ENCODE measurements at regions not wholly inside any gene's neighbourhood (a gene's known extent, or its start where the extent isn't known, plus 50 kb on each side); places are given as distances from the start of the nearest gene placed in this dataset.
"Not testable (repeated sequence)": the region's sequence is repeated elsewhere in the genome, so short reads cannot be mapped to it uniquely, and the experiment has no call there.

GRCh38 chr13:107941345-107942029, 273.8 kb downstream of the LIG4 start:
- H3K27ac ChIP-seq (replicated peaks) = no peak overlapping the region
- intact Hi-C loops (cut with micrococcal nuclease) = no loop called here
- no peak overlapping the region for H3K4me3 ChIP-seq
- no peak for TF ChIP-seq CTCF (IDR thresholded peaks at IDR 0.05; ENCODE audit: borderline replicate concordance)
- H3K4me1 ChIP-seq = no peaks in the 10 kb centered on the region
- H3K27me3 ChIP-seq (ENCODE audit: low read depth) = no peaks in the 10 kb centered on the region
- H3K36me3 ChIP-seq = no peaks in the 10 kb centered on the region
- DNase-seq = no peak
- H3K9me3 ChIP-seq (replicated peaks) = peaks cover 25% of the 10 kb centered on the region

- TF ChIP-seq CTCF (IDR thresholded peaks at IDR 0.05; ENCODE audit: borderline replicate concordance) = no peak
- intact Hi-C loops (cut with micrococcal nuclease) = no loop called here
- H3K27ac ChIP-seq (replicated peaks) = no peak overlapping the region
- no peak overlapping the region for H3K4me3 ChIP-seq
- H3K4me1 ChIP-seq = no peaks in the 10 kb centered on the region
- no peak for DNase-seq
- no peaks in the 10 kb centered on the region for H3K36me3 ChIP-seq
- H3K27me3 ChIP-seq (ENCODE audit: low read depth) = no peaks in the 10 kb centered on the region
- peaks cover 10% of the 10 kb centered on the region for H3K9me3 ChIP-seq (replicated peaks)
Measured at GRCh38 chr13:107937848-107938247, 277.5 kb downstream of the LIG4 start.

DNA sequence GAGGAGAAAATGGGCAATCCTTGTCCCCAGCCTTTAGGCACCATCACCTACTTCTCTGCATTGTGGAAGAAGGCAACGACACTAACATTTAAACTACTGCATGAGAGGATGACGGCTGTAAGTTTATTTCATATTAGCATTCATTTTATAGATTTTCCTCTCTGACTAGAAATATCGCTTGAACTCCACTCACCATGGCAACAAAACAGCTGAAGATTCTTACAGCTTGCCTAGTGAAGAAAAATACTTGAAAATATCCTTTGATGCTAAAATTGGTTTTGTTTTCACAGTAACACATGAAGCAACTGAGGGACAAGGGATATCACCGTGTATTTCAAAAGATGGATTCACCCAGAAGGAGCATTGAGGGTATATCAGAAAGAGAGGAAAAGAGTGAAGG, 284.3 kb downstream of the LIG4 start:
- intact Hi-C loops (cut with micrococcal nuclease) = no loop called here

GRCh38 chr13:107928762-107929161, 286.6 kb downstream of the LIG4 start:
- no peak overlapping the region for H3K27ac ChIP-seq (replicated peaks)
- no peak for DNase-seq
- no peak overlapping the region for H3K4me3 ChIP-seq
- H3K9me3 ChIP-seq (replicated peaks) = peaks cover 11% of the 10 kb centered on the region
- no peak for TF ChIP-seq CTCF (IDR thresholded peaks at IDR 0.05; ENCODE audit: borderline replicate concordance)
- H3K27me3 ChIP-seq (ENCODE audit: low read depth) = no peaks in the 10 kb centered on the region
- H3K36me3 ChIP-seq = no peaks in the 10 kb centered on the region
- no peaks in the 10 kb centered on the region for H3K4me1 ChIP-seq
- intact Hi-C loops (cut with micrococcal nuclease) = no loop called here

More for the DNA sequence above, 284.3 kb downstream of the LIG4 start:
- H3K27ac ChIP-seq (replicated peaks) = no peak overlapping the region
- H3K4me1 ChIP-seq = no peaks in the 10 kb centered on the region
- no peaks in the 10 kb centered on the region for H3K36me3 ChIP-seq
- no peak overlapping the region for H3K4me3 ChIP-seq
- TF ChIP-seq CTCF (IDR thresholded peaks at IDR 0.05; ENCODE audit: borderline replicate concordance) = no peak
- no peaks in the 10 kb centered on the region for H3K27me3 ChIP-seq (ENCODE audit: low read depth)
- H3K9me3 ChIP-seq (replicated peaks) = peaks cover 11% of the 10 kb centered on the region
- DNase-seq = no peak

GRCh38 chr13:107927557-107927956, 287.8 kb downstream of the LIG4 start:
- Histone ChIP-seq H3K9me3 (replicated peaks) (peaks cover 11% of the 10 kb centered on the region), H3K4me3 (no peak overlapping the region), H3K36me3 (no peaks in the 10 kb centered on the region), H3K4me1 (no peaks in the 10 kb centered on the region), H3K27ac (replicated peaks) (no peak overlapping the region), H3K27me3 (ENCODE audit: low read depth) (no peaks in the 10 kb centered on the region)
- intact Hi-C loops (cut with micrococcal nuclease) = no loop called here
- no peak for TF ChIP-seq CTCF (IDR thresholded peaks at IDR 0.05; ENCODE audit: borderline replicate concordance)
- DNase-seq = no peak

GRCh38 chr13:107926515-107926914, 288.8 kb downstream of the LIG4 start:
- intact Hi-C loops (cut with micrococcal nuclease); H3K36me3 ChIP-seq; H3K27ac ChIP-seq (replicated peaks); H3K4me1 ChIP-seq; DNase-seq; H3K27me3 ChIP-seq (ENCODE audit: low read depth); H3K4me3 ChIP-seq: not testable (repeated sequence)
- peaks cover 11% of the 10 kb centered on the region for H3K9me3 ChIP-seq (replicated peaks)

DNA sequence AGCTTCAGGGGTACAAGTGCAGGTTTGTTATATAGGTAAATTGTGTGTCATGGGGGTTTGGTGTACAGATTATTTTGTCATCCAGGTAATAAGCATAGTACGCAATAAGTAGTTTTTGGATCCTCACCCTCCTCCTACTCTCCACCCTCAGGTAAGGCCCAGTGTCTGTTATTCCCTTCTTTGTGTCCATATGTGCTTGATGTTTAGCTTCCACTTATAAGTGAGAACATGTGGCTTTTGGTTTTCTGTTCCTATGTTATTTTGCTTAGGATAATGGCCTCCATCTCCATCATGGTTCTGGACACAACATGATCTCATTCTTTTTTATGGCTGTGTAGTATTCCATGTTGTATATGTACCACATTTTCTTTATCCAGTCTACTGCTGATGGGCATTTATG, 298.4 kb downstream of the LIG4 start:
- H3K9me3 ChIP-seq (replicated peaks); H3K27ac ChIP-seq (replicated peaks); H3K4me1 ChIP-seq; H3K4me3 ChIP-seq; DNase-seq; intact Hi-C loops (cut with micrococcal nuclease); H3K36me3 ChIP-seq; H3K27me3 ChIP-seq (ENCODE audit: low read depth): not testable (repeated sequence)

Measured in left ventricle myocardium inferior (tissue), 1 donor.